ENCODE measurements at regions not wholly inside any gene's neighbourhood (a gene's known extent, or its start where the extent isn't known, plus 50 kb on each side); places are given as distances from the start of the nearest gene placed in this dataset.

DNA sequence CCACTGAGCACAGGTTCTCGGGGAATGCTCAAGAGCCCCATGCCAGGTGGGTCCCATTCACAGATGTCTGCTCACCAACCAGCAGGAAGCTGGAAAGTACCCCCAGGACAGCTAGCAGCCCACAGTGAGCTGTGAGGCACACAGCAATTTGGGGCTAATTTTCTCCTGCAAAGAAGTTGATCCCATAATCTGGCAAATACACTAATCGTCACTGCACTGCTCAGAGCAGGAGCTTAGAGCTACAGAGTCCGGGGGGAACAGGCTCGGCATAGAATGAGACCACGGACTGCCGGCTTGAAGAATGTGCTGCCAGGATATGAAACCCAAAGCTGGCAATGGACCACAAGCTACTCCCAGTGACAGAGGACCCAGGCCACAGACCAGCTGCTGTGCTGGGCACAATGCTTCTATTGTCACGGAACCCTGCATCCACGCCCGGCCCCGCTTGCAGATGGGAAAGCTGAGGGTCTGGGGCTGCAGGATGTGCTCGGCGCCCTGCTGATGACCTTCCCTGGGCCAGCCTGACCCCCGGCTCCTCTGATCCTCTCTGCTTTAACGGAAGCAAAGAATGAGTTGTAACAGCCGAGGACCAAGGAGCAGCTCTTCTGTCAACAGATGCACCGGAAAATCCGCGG is 239.7 kb downstream of the CTTN start (continued):
- TF ChIP-seq PHB (CRISPR knock-in tag; IDR thresholded peaks at IDR 0.05) = no peak
- TF ChIP-seq, protein P1, sequence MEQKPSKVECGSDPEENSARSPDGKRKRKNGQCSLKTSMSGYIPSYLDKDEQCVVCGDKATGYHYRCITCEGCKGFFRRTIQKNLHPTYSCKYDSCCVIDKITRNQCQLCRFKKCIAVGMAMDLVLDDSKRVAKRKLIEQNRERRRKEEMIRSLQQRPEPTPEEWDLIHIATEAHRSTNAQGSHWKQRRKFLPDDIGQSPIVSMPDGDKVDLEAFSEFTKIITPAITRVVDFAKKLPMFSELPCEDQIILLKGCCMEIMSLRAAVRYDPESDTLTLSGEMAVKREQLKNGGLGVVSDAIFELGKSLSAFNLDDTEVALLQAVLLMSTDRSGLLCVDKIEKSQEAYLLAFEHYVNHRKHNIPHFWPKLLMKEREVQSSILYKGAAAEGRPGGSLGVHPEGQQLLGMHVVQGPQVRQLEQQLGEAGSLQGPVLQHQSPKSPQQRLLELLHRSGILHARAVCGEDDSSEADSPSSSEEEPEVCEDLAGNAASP (IDR thresholded peaks at IDR 0.05) = no peak
- no peak for TF ChIP-seq MCM2 (IDR thresholded peaks at IDR 0.05; ENCODE audit: low read depth)
- TF ChIP-seq, protein P2, sequence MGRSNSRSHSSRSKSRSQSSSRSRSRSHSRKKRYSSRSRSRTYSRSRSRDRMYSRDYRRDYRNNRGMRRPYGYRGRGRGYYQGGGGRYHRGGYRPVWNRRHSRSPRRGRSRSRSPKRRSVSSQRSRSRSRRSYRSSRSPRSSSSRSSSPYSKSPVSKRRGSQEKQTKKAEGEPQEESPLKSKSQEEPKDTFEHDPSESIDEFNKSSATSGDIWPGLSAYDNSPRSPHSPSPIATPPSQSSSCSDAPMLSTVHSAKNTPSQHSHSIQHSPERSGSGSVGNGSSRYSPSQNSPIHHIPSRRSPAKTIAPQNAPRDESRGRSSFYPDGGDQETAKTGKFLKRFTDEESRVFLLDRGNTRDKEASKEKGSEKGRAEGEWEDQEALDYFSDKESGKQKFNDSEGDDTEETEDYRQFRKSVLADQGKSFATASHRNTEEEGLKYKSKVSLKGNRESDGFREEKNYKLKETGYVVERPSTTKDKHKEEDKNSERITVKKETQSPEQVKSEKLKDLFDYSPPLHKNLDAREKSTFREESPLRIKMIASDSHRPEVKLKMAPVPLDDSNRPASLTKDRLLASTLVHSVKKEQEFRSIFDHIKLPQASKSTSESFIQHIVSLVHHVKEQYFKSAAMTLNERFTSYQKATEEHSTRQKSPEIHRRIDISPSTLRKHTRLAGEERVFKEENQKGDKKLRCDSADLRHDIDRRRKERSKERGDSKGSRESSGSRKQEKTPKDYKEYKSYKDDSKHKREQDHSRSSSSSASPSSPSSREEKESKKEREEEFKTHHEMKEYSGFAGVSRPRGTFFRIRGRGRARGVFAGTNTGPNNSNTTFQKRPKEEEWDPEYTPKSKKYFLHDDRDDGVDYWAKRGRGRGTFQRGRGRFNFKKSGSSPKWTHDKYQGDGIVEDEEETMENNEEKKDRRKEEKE (IDR thresholded peaks at IDR 0.05; ENCODE audit: borderline replicate concordance in 1 of 2, control insufficient read depth in 1 of 2, low read depth in 2 of 2, low read length in 1 of 2) = no peak

DNA sequence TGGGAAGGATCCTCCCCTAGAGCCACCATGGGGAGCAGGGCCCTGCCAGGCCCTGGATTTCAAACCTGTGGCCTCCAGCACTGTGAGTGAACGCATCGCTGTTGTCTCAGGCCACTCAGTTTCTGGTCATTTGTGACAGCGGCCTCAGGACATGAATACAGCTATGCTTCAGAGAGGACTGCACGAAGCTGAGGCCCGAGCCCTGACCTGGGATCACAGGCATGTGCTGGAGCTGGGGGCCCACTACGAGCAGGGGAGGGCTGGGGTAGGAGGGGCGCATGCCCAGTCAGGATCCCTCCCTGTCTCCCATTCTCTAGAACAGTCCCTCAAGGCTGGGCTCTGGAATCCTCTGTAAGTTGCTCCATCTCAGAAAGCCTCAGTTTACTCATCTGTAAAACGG is 242.1 kb downstream of the CTTN start:
- ChIA-PET POLR2A (interaction anchor here (0.7 kb wide), 1 partner anchor 119 kb away, joined by 3 read pairs; no protein-coding TSS in a partner anchor), CTCF (ENCODE audit: low intra/inter-chr PET ratio) (no interaction called here)
- in situ Hi-C loops (cut with MboI) = no loop called here
- H3K36me3 ChIP-seq (ENCODE audit: control insufficient read depth, insufficient read depth, low read length) = no peaks in the 10 kb centered on the region
- no peak overlapping the region for H3K4me2 ChIP-seq (ENCODE audit: insufficient read depth, low read length)
- peaks cover 4% of the 10 kb centered on the region; the same call in 1 of the 2 replicates for H4K20me1 ChIP-seq (replicated peaks; ENCODE audit: control insufficient read depth, insufficient read depth, low read length)
- no peak overlapping the region for H3K9ac ChIP-seq (ENCODE audit: insufficient read depth in 1 of 2, low read depth in 2 of 2, low read length in 2 of 2)
- WGBS (ENCODE audit: insufficient coverage, low coverage, missing lambda C conversion rate) = under 1% methylated on average over 8 of the region's 8 CpGs
- H3K9me1 ChIP-seq (ENCODE audit: control insufficient read depth, insufficient read depth, low read length) = no peaks in the 10 kb centered on the region
- peaks cover 20 to 53% of the 10 kb centered on the region in 2 experiments; a peak in 4 of 5 replicates for H3K27me3 ChIP-seq (ENCODE audit: control insufficient read depth in 2 of 2, insufficient read depth in 2 of 2, low read length in 2 of 2)
- ATAC-seq = no peak
- H3K4me1 ChIP-seq (replicated peaks in 1 of 2; ENCODE audit: control insufficient read depth in 2 of 2, insufficient read depth in 2 of 2, low read length in 2 of 2) = no peaks in the 10 kb centered on the region
- no peak for FAIRE-seq
- no peak overlapping the region for H3K4me3 ChIP-seq
- DNase-seq (ENCODE audit: extremely low read depth in 1 of 4, low spot score in 3 of 4) = no peak
- H3K9me3 ChIP-seq (replicated peaks; ENCODE audit: control insufficient read depth, insufficient read depth, low read depth, low read length) = no peaks in the 10 kb centered on the region
- no TSS peak for BruUV-seq (replicated peaks)
- TF ChIP-seq SAFB2 (IDR thresholded peaks at IDR 0.05; ENCODE audit: borderline replicate concordance, low read depth, low read length, severe bottlenecking) = no peak
- H2AFZ ChIP-seq (ENCODE audit: low read depth, low read length) = no peak overlapping the region
- no peaks in the 10 kb centered on the region for H3K79me2 ChIP-seq (ENCODE audit: control insufficient read depth, insufficient read depth, low read length)
- no peak overlapping the region for H3K27ac ChIP-seq (ENCODE audit: extremely low read depth, low read depth, low read length)
- intact Hi-C loops (cut with micrococcal nuclease) = no loop called here

All from K562 (cell line).